Sigmoid colon (tissue), 6 donors: ENCODE measurements at regions not wholly inside any gene's neighbourhood (a gene's known extent, or its start where the extent isn't known, plus 50 kb on each side); places are given as distances from the start of the nearest gene placed in this dataset.

Experiments
- DNase-seq: peaks from one replicate; pipeline ENCODE4 v3.0.0-alpha.2; 2019
- H3K27ac ChIP-seq, 4 donors: fragments of 200-600 bp; sonication (generic); one replicate each; pipeline ENCODE4 v1.5.1; 2016 to 2019; ENCODE audit warnings: mild to moderate bottlenecking in 1 of 4
- H3K27me3 ChIP-seq, 3 donors: fragments of 200-600 bp; sonication (generic); one replicate each; pipeline ENCODE4 v1.5.1; 2019; ENCODE audit warnings: mild to moderate bottlenecking in 1 of 3
- H3K36me3 ChIP-seq, 4 donors: fragments of 200-600 bp; sonication (generic); one replicate each; pipeline ENCODE4 v1.5.1; 2016 to 2019
- H3K4me1 ChIP-seq, 4 donors: fragments of 200-600 bp; sonication (generic); one replicate each; pipeline ENCODE4 v1.5.1; 2017 to 2019
- H3K4me3 ChIP-seq, 4 donors: fragments of 200-600 bp; sonication (generic); one replicate each; pipeline ENCODE4 v1.5.1; 2017 to 2019; ENCODE audit warnings: mild to moderate bottlenecking in 2 of 4, moderate library complexity in 1 of 4
- H3K9me3 ChIP-seq, 4 donors: fragments of 200-600 bp in 3 of 4; sonication (generic) in 3 of 4; one replicate each; pipeline versions ENCODE4 v1.5.1 to v1.6.1; 2013 to 2019
- CTCF ChIP-seq, 4 experiments: fragments of 450-650 bp in 3 of 4; fragments of 200-600 bp in 1 of 4; IDR thresholded peaks; one replicate each; pipeline ENCODE4 v1.5.1; 2016 to 2019; ENCODE audit warnings: antibody characterized with exemption in 4 of 4, mild to moderate bottlenecking in 3 of 4, moderate library complexity in 2 of 4
- EP300 ChIP-seq, 4 donors: sonication (generic); formaldehyde crosslinking; IDR thresholded peaks; one replicate each; pipeline ENCODE4 v1.6.1; 2017; ENCODE audit warnings: antibody characterized with exemption in 4 of 4
- POLR2A ChIP-seq, 2 donors: fragments of 450-650 bp; IDR thresholded peaks; one replicate each; pipeline ENCODE4 v1.6.1; 2016; ENCODE audit warnings: antibody characterized with exemption in 2 of 2, mild to moderate bottlenecking in 2 of 2, moderate library complexity in 2 of 2
- POLR2AphosphoS5 ChIP-seq, 4 donors: sonication (generic); formaldehyde crosslinking; IDR thresholded peaks; one replicate each; pipeline ENCODE4 v1.6.1; 2017; ENCODE audit warnings: antibody characterized with exemption in 4 of 4
- WGBS, 2 donors: extraction: QIAGEN DNeasy Blood & Tissue Kit; methylation state at CpG; one replicate each; pipeline ENCODE4 v1.1.7; 2013; 5-methylcytosine and 5-hydroxymethylcytosine counted together
- intact Hi-C: fragments of 100-400 bp; cut with DNase I; formaldehyde crosslinking; loops from one replicate; pipeline ENCODE4 v1.15.1; 2023
- donor health status: healthy with polysubstance abuse.
- donor health status: healthy.

GRCh38 chr16:52758473-52758855 lies 211.5 kb upstream of the TOX3 start:
- H3K9me3 ChIP-seq, result peaks cover 0 to 2% (median 0%) of the 10 kb centered on the region in 4 donors
- no peaks in the 10 kb centered on the region for H3K4me1 ChIP-seq
- WGBS, 2 donors, result 89 to 93% methylated on average over 5 of the region's 5 CpGs
- H3K4me3 ChIP-seq, result no peak overlapping the region
- DNase-seq, result no peak
- H3K27ac ChIP-seq, result no peak overlapping the region
- intact Hi-C loops, result no loop called here
- TF ChIP-seq CTCF (IDR thresholded peaks at IDR 0.05), result no peak
- no peak for TF ChIP-seq EP300 (IDR thresholded peaks at IDR 0.05)
- no peak for TF ChIP-seq POLR2A (IDR thresholded peaks at IDR 0.05)
- no peak for TF ChIP-seq POLR2AphosphoS5 (IDR thresholded peaks at IDR 0.05)
- no peaks in the 10 kb centered on the region for H3K36me3 ChIP-seq
- no peaks in the 10 kb centered on the region for H3K27me3 ChIP-seq

GRCh38 chr16:52757746-52758472 lies 211.0 kb upstream of the TOX3 start:
- DNase-seq, result no peak
- intact Hi-C loops, result no loop called here
- Histone ChIP-seq H3K27ac (no peak overlapping the region), H3K36me3 (no peaks in the 10 kb centered on the region), H3K4me3 (no peak overlapping the region), H3K27me3 (no peaks in the 10 kb centered on the region), H3K4me1 (no peaks in the 10 kb centered on the region), H3K9me3 (peaks cover 0 to 2% (median 0%) of the 10 kb centered on the region in 4 donors)
- WGBS, 2 donors, result 90 to 93% methylated on average over 10 of the region's 10 CpGs
- no peak for TF ChIP-seq EP300 (IDR thresholded peaks at IDR 0.05)
- no peak for TF ChIP-seq CTCF (IDR thresholded peaks at IDR 0.05)
- no peak for TF ChIP-seq POLR2AphosphoS5 (IDR thresholded peaks at IDR 0.05)
- TF ChIP-seq POLR2A (IDR thresholded peaks at IDR 0.05), result no peak

GRCh38 chr16:52756812-52757517 lies 210.0 kb upstream of the TOX3 start:
- no peak for DNase-seq
- WGBS, 2 donors, result 19 to 71% methylated on average over 2 of the region's 2 CpGs

GRCh38 chr16:52755396-52755795 lies 208.5 kb upstream of the TOX3 start:
- TF ChIP-seq EP300 (IDR thresholded peaks at IDR 0.05) (no peak), POLR2A (IDR thresholded peaks at IDR 0.05) (no peak), CTCF (IDR thresholded peaks at IDR 0.05) (no peak), POLR2AphosphoS5 (IDR thresholded peaks at IDR 0.05) (no peak)
- Histone ChIP-seq H3K4me3 (no peak overlapping the region), H3K9me3 (peaks cover 0 to 2% (median 0%) of the 10 kb centered on the region in 4 donors), H3K36me3 (no peaks in the 10 kb centered on the region), H3K27me3 (no peaks in the 10 kb centered on the region), H3K4me1 (no peaks in the 10 kb centered on the region), H3K27ac (no peak overlapping the region)
- 77 to 95% methylated on average over 1 of the region's 1 CpG for WGBS, 2 donors
- intact Hi-C loops, result no loop called here
- no peak for DNase-seq

More at GRCh38 chr16:52756812-52757517, 210.0 kb upstream of the TOX3 start:
- peaks cover 0 to 2% (median 0%) of the 10 kb centered on the region in 4 donors for H3K9me3 ChIP-seq
- TF ChIP-seq CTCF (IDR thresholded peaks at IDR 0.05) (no peak), POLR2A (IDR thresholded peaks at IDR 0.05) (no peak), POLR2AphosphoS5 (IDR thresholded peaks at IDR 0.05) (no peak), EP300 (IDR thresholded peaks at IDR 0.05) (no peak)
- H3K4me1 ChIP-seq, result no peaks in the 10 kb centered on the region
- H3K36me3 ChIP-seq, result no peaks in the 10 kb centered on the region
- H3K4me3 ChIP-seq, result no peak overlapping the region
- H3K27ac ChIP-seq, result no peak overlapping the region
- H3K27me3 ChIP-seq, result no peaks in the 10 kb centered on the region
- intact Hi-C loops, result no loop called here
